HEK293 (cell line): ENCODE measurements at regions not wholly inside any gene's neighbourhood (a gene's known extent, or its start where the extent isn't known, plus 50 kb on each side); places are given as distances from the start of the nearest gene placed in this dataset.

ENCODE experiments used
- HOXA7 ChIP-seq: sonication (generic); formaldehyde crosslinking; IDR thresholded peaks from 2 replicates; pipeline ENCODE4 v1.8.1; 2022; ENCODE audit warnings: missing genetic modification reagents, borderline replicate concordance
- ZNF214 ChIP-seq: fragments of 450-650 bp; formaldehyde crosslinking; IDR thresholded peaks from 2 replicates; pipeline ENCODE4 v1.5.1; 2017; ENCODE audit warnings: missing biosample characterization, mild to moderate bottlenecking, missing genetic modification characterization, borderline replicate concordance
- ZNF777 ChIP-seq: fragments of 450-650 bp; formaldehyde crosslinking; IDR thresholded peaks from 2 replicates; pipeline ENCODE4 v1.5.1; 2017; ENCODE audit warnings: missing biosample characterization, missing genetic modification characterization, borderline replicate concordance
- TF ChIP-seq, protein P1 (sequence below): fragments of 450-650 bp; formaldehyde crosslinking; optimal IDR thresholded peaks from 2 replicates; pipeline ENCODE3; 2016; ENCODE audit warnings: missing biosample characterization, mild to moderate bottlenecking, missing genetic modification characterization
- TF ChIP-seq, protein P2 (sequence below): fragments of 450-650 bp; formaldehyde crosslinking; IDR thresholded peaks from 2 replicates; pipeline ENCODE4 v1.5.1; 2016; ENCODE audit warnings: missing biosample characterization, missing genetic modification characterization

DNA sequence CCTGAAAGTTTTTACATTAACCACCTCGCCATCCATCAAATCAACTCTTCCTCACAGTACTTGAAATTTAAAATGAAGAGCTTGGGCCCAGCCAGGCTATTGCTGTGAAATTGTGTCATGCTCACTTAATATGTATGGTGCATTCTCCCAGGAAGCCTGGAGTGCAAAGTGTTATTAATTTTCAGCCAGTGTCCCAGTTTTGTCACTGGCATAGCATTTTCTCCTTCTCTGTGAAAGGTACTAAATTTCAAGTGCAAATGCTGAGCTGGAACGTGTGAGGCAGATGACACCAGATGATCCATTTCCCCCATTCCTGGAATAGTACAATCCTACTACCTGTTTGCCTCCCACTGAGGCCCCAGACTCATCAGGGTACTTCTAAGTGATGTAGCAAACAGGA, 397.6 kb upstream of the ACTBL2 start:
- TF ChIP-seq HOXA7 (CRISPR knock-in tag) (no peak), ZNF777 (tag by site-specific recombination) (no peak), ZNF214 (tag by site-specific recombination) (no peak)
- TF ChIP-seq, protein P1, sequence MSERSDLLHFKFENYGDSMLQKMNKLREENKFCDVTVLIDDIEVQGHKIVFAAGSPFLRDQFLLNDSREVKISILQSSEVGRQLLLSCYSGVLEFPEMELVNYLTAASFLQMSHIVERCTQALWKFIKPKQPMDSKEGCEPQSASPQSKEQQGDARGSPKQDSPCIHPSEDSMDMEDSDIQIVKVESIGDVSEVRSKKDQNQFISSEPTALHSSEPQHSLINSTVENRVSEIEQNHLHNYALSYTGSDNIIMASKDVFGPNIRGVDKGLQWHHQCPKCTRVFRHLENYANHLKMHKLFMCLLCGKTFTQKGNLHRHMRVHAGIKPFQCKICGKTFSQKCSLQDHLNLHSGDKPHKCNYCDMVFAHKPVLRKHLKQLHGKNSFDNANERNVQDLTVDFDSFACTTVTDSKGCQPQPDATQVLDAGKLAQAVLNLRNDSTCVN (tag by site-specific recombination): no peak
- TF ChIP-seq, protein P2, sequence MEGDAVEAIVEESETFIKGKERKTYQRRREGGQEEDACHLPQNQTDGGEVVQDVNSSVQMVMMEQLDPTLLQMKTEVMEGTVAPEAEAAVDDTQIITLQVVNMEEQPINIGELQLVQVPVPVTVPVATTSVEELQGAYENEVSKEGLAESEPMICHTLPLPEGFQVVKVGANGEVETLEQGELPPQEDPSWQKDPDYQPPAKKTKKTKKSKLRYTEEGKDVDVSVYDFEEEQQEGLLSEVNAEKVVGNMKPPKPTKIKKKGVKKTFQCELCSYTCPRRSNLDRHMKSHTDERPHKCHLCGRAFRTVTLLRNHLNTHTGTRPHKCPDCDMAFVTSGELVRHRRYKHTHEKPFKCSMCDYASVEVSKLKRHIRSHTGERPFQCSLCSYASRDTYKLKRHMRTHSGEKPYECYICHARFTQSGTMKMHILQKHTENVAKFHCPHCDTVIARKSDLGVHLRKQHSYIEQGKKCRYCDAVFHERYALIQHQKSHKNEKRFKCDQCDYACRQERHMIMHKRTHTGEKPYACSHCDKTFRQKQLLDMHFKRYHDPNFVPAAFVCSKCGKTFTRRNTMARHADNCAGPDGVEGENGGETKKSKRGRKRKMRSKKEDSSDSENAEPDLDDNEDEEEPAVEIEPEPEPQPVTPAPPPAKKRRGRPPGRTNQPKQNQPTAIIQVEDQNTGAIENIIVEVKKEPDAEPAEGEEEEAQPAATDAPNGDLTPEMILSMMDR (tag by site-specific recombination): no peak
